G401 (cell line): ENCODE measurements at regions not wholly inside any gene's neighbourhood (a gene's known extent, or its start where the extent isn't known, plus 50 kb on each side); places are given as distances from the start of the nearest gene placed in this dataset.

Experiments
- DNase-seq: peaks from one replicate; pipeline ENCODE4 v3.0.0-alpha.2; 2015; ENCODE audit warnings: low spot score
- in situ Hi-C: cut with HindIII; loops from 2 replicates; pipeline ENCODE4 v1.10.0; 2016; ENCODE audit warnings: low sequenced_read_pairs, mixed read lengths

GRCh38 chr3:113092746-113093145, 102.0 kb downstream of the GTPBP8 start:
- in situ Hi-C loops: no loop called here
- no peak for DNase-seq

DNA sequence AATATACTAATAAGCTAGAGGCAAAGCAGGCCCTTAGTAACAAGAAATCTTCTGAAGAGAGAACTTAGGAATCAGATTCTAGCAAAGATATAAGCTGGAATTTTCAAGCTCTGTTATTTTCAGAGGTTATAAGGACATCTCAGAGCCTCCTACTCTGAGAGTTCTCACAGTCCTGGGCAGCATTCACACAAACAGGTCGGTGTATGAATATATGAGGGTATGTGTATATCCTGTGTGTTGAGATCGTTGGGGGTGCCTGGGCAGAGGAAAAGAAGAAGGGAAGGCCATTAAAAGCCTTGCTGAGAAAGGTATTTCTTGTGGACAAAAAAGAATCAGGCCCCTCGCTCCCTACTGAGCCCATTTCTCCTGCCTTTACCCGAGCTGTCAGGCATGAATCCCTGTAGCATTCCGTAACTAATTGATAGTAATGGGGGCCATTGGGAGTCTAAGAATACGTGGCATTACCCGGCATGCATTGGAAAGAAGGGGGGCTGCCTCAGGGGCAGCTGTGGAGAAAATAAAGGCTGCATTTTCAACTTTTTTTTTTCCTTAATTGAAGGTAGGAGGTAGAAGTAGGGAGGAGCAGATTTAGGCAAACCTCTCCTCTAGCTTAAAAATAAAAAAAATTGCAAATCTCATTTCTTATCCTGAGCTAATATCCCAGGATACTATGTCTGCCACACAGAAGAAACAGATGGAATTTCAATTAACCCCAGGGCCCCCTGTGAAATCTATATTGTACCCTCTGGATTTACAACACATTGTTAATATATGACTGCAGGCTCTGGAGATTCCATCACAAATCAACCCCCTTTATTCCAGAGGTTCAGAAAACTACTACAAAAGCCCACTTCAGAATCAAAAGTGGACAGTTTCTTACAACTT, 103.8 kb downstream of the GTPBP8 start:
- no peak for DNase-seq
- in situ Hi-C loops: no loop called here

DNA sequence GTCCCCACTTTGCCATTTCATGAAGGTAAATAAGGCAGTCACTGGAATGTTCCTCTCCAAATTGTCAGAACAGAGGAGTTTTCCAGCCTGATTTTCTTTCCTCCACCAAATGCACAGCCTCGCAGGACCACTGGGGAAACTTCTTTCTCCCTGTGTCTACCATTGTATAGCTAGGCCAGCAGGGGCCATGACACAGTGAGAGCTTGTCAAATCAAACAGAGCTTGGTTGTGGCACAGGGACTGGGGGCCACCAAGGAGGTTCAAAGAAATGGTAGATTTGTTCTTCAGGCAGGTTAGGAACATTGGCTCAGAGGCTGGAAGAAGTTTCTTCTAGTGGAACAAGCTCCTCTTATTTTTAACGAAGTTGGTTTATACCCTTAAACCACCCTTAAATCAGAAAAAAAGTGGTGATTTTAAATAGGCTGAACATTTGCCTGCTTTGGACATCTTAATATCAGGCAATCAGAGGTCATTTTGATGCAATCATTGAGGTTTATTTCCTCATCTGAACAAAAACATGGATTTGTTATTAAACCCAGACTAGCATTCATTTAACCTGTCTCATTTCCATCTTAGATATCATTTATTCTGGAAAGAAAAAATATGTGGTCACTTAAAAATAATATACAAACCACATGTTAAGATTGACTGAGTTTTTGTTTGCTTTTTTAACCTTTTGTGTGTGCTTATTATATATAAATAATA, 105.6 kb downstream of the GTPBP8 start:
- in situ Hi-C loops: no loop called here
- no peak for DNase-seq

DNA sequence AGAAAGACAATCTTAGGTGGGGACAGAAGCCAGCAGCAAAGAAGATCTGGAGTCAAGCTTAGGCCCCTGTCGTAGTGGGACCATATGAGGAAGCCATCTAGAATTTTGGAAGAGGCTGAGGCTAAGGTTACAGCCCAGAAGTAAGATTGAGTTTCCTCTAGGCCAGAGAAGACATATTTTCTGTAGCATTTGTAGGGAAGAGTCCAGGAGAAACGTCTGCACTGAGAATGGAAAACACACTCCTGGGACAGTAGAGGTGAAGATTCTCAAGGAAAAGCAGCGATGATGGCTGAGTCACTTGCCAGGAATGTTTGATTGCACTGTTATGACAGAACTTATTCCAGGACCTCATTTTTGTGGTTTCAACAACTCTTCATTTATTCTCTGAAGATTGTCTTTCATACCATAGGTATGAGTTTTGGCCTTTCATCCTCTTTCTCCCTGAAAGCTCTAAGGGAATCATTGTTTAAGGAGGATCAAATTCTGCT, 107.2 kb downstream of the GTPBP8 start:
- in situ Hi-C loops: no loop called here
- no peak for DNase-seq

- in situ Hi-C loops: no loop called here
- DNase-seq: no peak
These were observed 109.3 kb downstream of the GTPBP8 start for GRCh38 chr3:113100063-113100462.

- no peak for DNase-seq
- in situ Hi-C loops: no loop called here
These were observed 107.8 kb upstream of the BOC start for GRCh38 chr3:113103588-113103987.

DNA sequence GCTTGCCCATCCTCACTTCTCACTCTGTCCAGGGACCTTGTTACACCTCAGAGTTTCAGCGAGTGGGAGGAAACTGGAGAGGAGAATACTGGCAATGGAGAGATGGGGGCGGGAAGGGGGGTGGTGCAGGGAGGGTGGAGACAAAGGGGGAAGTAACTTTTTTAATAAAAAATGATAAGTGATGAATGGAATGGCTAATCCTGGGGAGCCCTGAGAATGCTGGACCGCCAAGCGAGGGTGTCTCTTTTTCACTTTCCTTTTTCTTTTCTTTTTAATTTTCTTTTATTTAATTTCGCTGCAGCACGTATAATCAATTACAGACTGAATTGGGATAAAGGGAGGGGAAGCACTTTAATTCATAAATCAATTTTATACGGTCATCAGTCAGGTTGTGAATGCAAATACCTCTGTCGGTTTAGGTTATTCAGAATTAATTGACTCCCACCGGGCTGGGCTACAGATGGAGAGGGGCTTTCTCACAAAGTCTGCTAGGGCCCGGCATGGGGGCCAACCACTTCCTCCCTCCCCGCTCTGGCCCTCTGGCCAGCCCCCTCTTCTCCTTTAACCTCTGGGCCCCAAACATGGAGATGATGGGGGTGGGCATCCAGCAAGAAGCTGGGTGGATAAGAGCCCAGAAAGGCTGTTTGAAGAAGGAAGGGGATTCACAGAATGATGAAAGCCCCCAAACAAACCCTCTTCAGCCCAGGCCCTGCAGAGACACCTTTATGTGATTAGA, 106.8 kb upstream of the BOC start:
- no peak for DNase-seq
- in situ Hi-C loops: no loop called here

DNA sequence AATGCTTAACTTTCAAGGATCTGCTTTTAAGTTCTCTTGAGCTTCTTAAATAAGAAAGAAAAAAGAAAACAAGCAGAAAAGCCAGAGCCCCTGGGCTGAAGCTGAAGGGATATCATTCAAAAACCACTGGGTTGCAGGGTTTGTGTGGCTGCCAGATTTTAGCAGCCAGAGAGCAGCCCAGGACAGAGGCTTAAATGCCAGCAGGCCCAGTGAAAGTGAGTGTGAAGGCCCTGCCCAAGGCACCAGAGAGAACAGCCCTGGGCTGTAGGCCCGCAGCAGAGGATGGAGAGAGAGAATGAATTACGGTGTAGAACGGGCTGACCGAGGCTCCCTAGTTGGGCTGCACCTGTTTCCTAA, 106.3 kb upstream of the BOC start:
- peak; percentile 14 for DNase-seq
- in situ Hi-C loops: no loop called here

DNA sequence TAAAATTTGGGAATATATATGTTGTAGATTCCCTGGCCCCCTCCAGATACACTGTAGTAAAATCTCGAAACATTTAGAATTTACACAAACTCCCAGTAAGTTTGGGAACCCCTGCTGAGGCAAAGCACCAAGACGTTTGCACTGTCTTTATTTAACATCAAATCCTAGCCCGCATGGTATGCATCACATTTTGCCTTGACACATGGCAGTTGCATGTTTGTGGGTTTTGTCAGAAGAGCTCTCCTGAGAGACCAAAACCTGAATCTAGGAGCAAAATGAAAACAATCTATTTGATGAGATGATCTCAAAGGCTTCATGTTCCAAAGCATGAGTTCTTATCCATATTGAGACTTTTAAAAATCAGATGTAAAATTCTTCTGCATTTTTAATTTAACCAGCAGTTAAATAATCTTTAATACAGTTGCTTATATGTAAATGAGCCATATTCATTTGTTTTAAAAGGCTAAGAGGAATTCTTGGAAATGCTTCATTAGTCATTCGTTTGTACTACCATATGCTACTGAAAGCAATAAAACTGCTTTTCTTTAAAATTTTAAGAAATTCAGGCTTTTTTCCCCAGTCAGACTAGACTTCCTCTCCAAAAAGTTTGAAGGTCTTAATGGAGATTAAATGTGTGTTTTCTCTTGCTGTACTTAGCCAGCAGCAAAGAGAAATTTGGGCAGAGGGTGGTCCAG, 105.2 kb upstream of the BOC start:
- DNase-seq: no peak
- in situ Hi-C loops: no loop called here

DNA sequence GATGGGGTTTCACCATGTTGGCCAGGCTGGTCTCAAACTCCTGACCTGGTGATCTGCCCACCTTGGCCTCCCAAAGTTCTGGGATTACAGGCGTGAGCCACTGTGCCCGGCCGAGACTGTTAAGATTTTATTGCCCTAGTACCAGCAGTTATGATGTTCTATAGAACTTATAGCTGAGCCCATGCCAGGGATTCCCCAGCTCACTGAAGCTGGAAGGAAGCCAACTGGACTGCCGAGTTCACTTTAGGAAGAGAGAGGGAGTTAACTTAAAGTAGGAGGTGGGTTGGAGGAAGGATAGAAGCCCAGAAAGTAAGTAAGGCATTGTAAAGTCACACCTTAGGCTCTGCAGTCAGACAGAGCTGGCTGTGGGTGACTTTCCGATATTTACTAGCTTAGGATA, 101.1 kb upstream of the BOC start:
- in situ Hi-C loops: no loop called here

DNA sequence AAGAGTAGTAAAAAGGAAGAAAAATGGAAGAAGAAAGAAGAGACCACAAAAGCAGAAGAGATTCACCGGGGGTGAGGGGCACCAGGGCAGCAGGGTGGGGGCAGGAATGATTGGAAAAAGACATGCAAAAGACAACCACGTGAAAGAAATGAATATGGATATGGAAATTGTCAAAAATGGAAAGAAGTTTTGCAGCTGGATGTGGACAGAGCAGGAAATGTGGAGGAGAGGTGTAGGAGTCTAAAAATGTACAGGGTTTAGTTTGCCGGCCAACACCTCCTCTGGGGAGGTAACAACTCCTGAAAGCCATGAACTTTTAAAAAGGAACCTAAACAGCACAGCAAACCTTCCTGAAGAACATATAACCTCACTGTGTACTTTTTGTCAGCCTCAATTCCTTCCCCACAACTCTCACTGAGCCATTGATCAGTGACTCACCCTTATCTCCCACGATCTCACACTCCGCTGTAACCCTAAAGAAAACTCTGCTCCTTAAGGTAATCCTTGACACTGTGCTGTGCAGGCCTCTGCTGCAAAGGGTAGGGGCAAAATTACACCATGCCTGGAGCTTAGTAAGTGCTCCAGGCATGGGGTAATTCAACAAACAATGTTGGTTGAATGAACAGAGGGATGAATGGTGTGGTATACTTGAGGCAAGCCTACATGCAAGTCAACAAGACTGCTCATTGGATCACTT, 100.2 kb upstream of the BOC start:
- in situ Hi-C loops: no loop called here
- DNase-seq: no peak

More for the DNA sequence above, 101.1 kb upstream of the BOC start:
- no peak for DNase-seq

GRCh38 chr3:113113361-113113760, 98.0 kb upstream of the BOC start:
- in situ Hi-C loops: no loop called here
- no peak for DNase-seq

DNA sequence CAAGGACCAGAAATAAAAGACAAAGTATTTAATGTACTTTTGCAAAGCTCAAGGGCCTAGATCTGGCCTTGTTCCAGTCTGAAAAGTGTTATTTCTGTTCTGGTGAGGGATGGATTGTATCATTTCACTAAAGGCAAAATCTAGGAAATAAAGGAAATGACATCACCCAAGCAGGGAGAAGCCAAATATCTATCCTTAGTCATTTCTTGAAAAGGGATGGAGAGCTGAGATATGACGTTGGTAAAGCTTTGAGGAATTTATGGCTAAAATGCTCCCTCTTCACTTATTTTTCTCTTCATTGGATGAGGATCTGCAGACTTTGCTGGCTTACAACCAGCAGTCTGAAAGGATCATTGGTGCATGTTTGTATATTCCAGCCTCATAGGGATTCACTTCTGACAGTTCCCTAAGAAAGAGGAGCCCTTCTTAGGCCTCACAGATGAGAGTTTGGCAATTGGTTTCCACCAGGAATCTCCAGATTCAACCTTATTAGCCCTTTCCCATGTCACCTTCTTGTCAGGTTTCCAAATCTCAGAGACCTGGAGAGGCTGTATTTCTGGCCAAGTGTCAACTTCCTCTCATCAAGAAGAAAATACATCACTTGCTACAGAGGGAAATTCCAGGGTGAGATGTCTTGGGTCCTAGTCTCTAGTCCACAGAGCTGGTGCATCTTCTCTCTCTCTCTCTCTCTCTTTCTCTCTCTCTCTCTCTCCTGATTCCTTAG, 93.7 kb upstream of the BOC start:
- in situ Hi-C loops: no loop called here

GRCh38 chr3:113118336-113118735, 93.0 kb upstream of the BOC start:
- DNase-seq: no peak
- in situ Hi-C loops: no loop called here

More for the DNA sequence above, 93.7 kb upstream of the BOC start:
- DNase-seq: no peak

GRCh38 chr3:113124256-113124830, 87.0 kb upstream of the BOC start:
- in situ Hi-C loops: no loop called here
- no peak for DNase-seq

DNA sequence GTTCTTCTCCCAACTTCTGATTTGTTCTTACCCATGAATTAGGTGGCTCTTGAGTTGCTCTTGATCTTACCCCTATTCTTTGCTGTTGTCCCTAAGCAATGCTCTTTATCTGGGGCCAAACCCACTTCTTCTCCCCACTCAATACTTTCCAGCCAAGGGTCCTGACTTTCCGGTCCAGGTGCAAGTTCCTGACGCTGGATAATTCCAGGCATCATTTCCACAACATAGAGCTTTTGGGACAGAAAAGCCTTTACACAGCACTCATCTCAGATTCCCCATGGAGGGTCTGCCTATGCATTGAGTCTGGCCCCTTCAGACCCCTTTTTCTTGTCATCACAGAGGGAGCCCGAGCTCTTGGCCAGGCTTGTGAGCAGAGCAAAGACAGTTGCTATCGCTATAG, 85.4 kb upstream of the BOC start:
- in situ Hi-C loops: no loop called here
- DNase-seq: no peak

GRCh38 chr3:113128386-113129015, 82.9 kb upstream of the BOC start:
- DNase-seq: no peak

More at GRCh38 chr3:113128386-113129015, 82.9 kb upstream of the BOC start:
- in situ Hi-C loops: no loop called here
